ENCODE measurements at regions not wholly inside any gene's neighbourhood (a gene's known extent, or its start where the extent isn't known, plus 50 kb on each side); places are given as distances from the start of the nearest gene placed in this dataset.

GRCh38 chr5:24385070-24385469 is 259.7 kb downstream of the CDH10 start:
- no peak for FAIRE-seq

DNA sequence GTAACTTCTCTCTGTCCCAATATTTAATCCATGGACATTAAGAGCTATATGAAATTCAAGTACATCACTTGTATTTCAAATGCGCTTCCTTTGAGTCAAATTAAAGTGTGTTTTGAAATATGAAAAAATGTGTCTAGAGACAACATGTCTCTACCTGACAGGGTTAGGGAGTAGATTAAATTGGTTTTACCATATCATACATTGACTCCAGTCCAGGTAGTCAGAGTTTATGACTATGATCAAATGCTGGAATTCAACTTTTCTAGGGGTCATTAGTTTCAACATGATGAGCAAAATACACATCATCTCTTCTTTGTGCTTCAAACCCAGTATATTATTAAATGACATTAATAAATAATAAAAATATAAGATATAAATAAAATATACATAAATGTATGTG is 259.2 kb downstream of the CDH10 start:
- FAIRE-seq: no peak

- no peak for FAIRE-seq
These were observed 256.3 kb downstream of the CDH10 start for GRCh38 chr5:24388448-24388847.

GRCh38 chr5:24389968-24390367 is 254.8 kb downstream of the CDH10 start:
- FAIRE-seq: no peak

- FAIRE-seq: no peak
These were observed 253.0 kb downstream of the CDH10 start for GRCh38 chr5:24391816-24392215.

GRCh38 chr5:24397601-24398000 is 247.2 kb downstream of the CDH10 start:
- FAIRE-seq: no peak

GRCh38 chr5:24401773-24402172 is 243.0 kb downstream of the CDH10 start:
- no peak for FAIRE-seq

DNA sequence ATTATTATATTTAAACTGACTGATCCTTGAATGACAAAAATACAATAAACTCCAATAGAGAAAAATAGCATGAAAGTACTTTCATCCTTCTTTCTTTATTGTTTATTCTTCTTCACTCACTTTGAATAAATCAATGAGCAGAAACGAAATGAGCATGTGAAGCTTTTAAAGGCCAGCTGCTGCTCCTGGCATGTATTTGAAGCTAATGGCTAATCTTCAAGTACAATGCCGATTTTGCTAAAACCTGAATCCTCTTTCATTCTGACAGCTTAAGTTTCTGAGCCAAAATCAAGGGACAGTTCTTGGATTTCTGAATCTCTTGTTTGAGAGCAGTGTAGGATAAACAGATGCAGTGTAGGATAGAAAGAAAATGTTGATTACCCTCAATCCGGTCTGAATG is 237.3 kb downstream of the CDH10 start:
- no peak for FAIRE-seq

GRCh38 chr5:24428345-24428744 is 216.4 kb downstream of the CDH10 start:
- no peak for FAIRE-seq

- no peak for FAIRE-seq
These were observed 211.2 kb downstream of the CDH10 start for GRCh38 chr5:24433555-24433954.

Measured in colon (tissue), 2 donors.